Caco-2 (cell line): ENCODE measurements at regions not wholly inside any gene's neighbourhood (a gene's known extent, or its start where the extent isn't known, plus 50 kb on each side); places are given as distances from the start of the nearest gene placed in this dataset.

Source experiments
- BruUV-seq: library from RNA; stranded (reverse); fragments of 400-500 nt; replicated peaks from 2 replicates; lab custom pipeline; 2021; lab: Mats Ljungman, UMichigan
- CTCF ChIA-PET: fragments of 300-600 bp; sonication (Branson Sonifier 250); formaldehyde crosslinking; loops from one replicate; lab custom pipeline; 2022; ENCODE audit warnings: antibody characterized with exemption; lab: Charles Lee
- POLR2A ChIA-PET: fragments of 300-600 bp; sonication (Branson Sonifier 250); formaldehyde crosslinking; loops from one replicate; lab custom pipeline; 2022; ENCODE audit warnings: antibody characterized with exemption; lab: Charles Lee
- DNase-seq, 2 experiments: peaks; one replicate each; pipeline versions ENCODE4 v3.0.0 to v3.0.0-alpha.2; 2020 to 2022
- H3K27me3 ChIP-seq: replicated peaks from 2 replicates; pipeline ENCODE4 v1.6.0; 2011; ENCODE audit warnings: low read length; ENCODE audit not compliant: control insufficient read depth, insufficient read depth
- H3K36me3 ChIP-seq: 2 replicates; pipeline ENCODE4 v1.5.1; 2011; ENCODE audit warnings: low read length; ENCODE audit not compliant: control insufficient read depth, insufficient read depth
- H3K4me1 ChIP-seq: fragments of 250-450 bp; sonication (Bioruptor Pico); 2 replicates; pipeline ENCODE4 v1.5.1; 2020; ENCODE audit warnings: mild to moderate bottlenecking
- H3K4me3 ChIP-seq: 2 replicates; pipeline ENCODE4 v1.5.1; 2011; ENCODE audit warnings: low read depth, mild to moderate bottlenecking, control low read depth, low read length
- H3K9me3 ChIP-seq: fragments of 250-450 bp; sonication (Bioruptor Pico); 2 replicates; pipeline ENCODE4 v1.5.1; 2020; ENCODE audit warnings: mild to moderate bottlenecking, moderate library complexity
- H3K27ac Mint-ChIP-seq: one replicate; pipeline ENCODE4 v1.8.0; 2022; ENCODE audit warnings: mixed read lengths; ENCODE audit not compliant: unreplicated experiment
- H3K27me3 Mint-ChIP-seq: one replicate; pipeline ENCODE4 v1.8.0; 2022; ENCODE audit warnings: mixed read lengths; ENCODE audit not compliant: insufficient read depth, unreplicated experiment
- H3K36me3 Mint-ChIP-seq: one replicate; pipeline ENCODE4 v1.8.0; 2022; ENCODE audit warnings: mild to moderate bottlenecking, mixed read lengths; ENCODE audit not compliant: insufficient read depth, unreplicated experiment
- H3K4me1 Mint-ChIP-seq: one replicate; pipeline ENCODE4 v1.8.0; 2022; ENCODE audit warnings: low read depth, mixed read lengths; ENCODE audit not compliant: unreplicated experiment
- H3K4me3 Mint-ChIP-seq: one replicate; pipeline ENCODE4 v1.8.0; 2022; ENCODE audit warnings: mild to moderate bottlenecking, moderate library complexity, mixed read lengths; ENCODE audit not compliant: unreplicated experiment
- H3K9me3 Mint-ChIP-seq: one replicate; pipeline ENCODE4 v1.8.0; 2022; ENCODE audit warnings: mixed read lengths; ENCODE audit not compliant: unreplicated experiment
- intact Hi-C: fragments of 100-400 bp; cut with micrococcal nuclease; formaldehyde crosslinking; loops from one replicate; pipeline ENCODE4 v1.10.0; 2022; ENCODE audit not compliant: unreplicated experiment
- TF ChIP-seq, protein P1 (sequence below), 2 experiments: fragments of 200-600 bp in 1 of 2; IDR thresholded peaks; 1 replicate in 1 of 2; 2 replicates in 1 of 2; pipeline versions ENCODE4 v1.5.1 to v1.8.0; 2011 to 2022; ENCODE audit warnings: antibody characterized with exemption in 1 of 2, control low read depth in 1 of 2, inconsistent platforms in 1 of 2, low read depth in 1 of 2, low read length in 1 of 2, mild to moderate bottlenecking in 1 of 2, moderate library complexity in 1 of 2; ENCODE audit not compliant: insufficient read depth in 1 of 2, severe bottlenecking in 1 of 2, unreplicated experiment in 1 of 2

DNA sequence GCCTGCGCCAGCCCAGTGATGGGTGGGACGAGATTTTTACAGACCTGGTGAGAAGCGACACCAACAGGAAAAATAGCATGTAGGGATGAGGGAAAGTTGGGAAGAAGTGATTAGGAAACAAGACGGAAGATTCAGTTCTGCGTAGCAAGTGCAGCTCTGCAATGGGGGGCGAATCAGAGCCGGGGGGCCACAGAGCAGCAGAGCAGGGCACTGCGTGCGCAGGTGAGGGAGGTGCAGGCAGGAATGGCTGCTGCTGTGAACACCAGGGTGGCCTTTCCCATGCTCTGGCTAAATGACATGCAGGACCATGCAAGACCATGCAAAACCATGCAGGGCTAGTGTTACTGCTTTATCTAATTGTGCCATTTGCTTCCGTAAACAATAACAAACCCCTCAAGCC is 442.7 kb upstream of the FRG1 start:
- no peak overlapping the region for H3K4me3 Mint-ChIP-seq
- POLR2A ChIA-PET: no interaction called here
- no peaks in the 10 kb centered on the region for H3K9me3 Mint-ChIP-seq
- intact Hi-C loops: no loop called here
- no peaks in the 10 kb centered on the region for H3K36me3 Mint-ChIP-seq
- Histone ChIP-seq H3K9me3 (no peaks in the 10 kb centered on the region), H3K4me1 (no peaks in the 10 kb centered on the region), H3K27me3 (no peaks in the 10 kb centered on the region), H3K4me3 (no peak overlapping the region), H3K36me3 (no peaks in the 10 kb centered on the region)
- H3K27ac Mint-ChIP-seq: no peak overlapping the region
- DNase-seq: no peak
- TF ChIP-seq, protein P1, sequence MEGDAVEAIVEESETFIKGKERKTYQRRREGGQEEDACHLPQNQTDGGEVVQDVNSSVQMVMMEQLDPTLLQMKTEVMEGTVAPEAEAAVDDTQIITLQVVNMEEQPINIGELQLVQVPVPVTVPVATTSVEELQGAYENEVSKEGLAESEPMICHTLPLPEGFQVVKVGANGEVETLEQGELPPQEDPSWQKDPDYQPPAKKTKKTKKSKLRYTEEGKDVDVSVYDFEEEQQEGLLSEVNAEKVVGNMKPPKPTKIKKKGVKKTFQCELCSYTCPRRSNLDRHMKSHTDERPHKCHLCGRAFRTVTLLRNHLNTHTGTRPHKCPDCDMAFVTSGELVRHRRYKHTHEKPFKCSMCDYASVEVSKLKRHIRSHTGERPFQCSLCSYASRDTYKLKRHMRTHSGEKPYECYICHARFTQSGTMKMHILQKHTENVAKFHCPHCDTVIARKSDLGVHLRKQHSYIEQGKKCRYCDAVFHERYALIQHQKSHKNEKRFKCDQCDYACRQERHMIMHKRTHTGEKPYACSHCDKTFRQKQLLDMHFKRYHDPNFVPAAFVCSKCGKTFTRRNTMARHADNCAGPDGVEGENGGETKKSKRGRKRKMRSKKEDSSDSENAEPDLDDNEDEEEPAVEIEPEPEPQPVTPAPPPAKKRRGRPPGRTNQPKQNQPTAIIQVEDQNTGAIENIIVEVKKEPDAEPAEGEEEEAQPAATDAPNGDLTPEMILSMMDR (IDR thresholded peaks at IDR 0.05; ENCODE audit: insufficient read depth in 1 of 2, low read depth in 1 of 2, low read length in 1 of 2, severe bottlenecking in 1 of 2, unreplicated experiment in 1 of 2): no peak
- no TSS peak for BruUV-seq
- peaks cover 3% of the 10 kb centered on the region for H3K27me3 Mint-ChIP-seq
- no peaks in the 10 kb centered on the region for H3K4me1 Mint-ChIP-seq
- CTCF ChIA-PET: no interaction called here

DNA sequence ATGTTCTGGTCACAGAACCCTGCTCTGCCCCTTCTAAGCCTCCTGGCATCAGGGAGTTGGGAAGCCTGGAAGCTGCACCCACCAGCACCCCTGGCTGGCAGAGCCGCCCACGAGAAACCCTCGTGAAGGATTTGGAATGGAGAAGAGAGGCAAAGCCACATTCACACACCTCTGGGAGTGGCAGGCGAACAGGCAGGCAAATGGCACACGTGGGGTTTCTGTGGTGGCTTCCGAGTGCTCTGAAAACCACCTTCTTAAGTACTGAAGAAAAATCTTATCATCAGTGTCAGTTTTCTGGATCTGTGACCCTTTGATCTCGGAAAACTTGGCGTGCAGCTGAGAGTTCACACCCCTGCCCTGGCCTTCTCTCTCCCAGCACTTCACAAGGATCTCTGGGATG is 442.2 kb upstream of the FRG1 start:
- Mint-ChIP-seq H3K4me3 (no peak overlapping the region), H3K27ac (no peak overlapping the region), H3K4me1 (no peaks in the 10 kb centered on the region), H3K27me3 (peaks cover 3% of the 10 kb centered on the region), H3K9me3 (no peaks in the 10 kb centered on the region), H3K36me3 (no peaks in the 10 kb centered on the region)
- POLR2A ChIA-PET: no interaction called here
- Histone ChIP-seq H3K36me3 (no peaks in the 10 kb centered on the region), H3K4me3 (no peak overlapping the region), H3K9me3 (no peaks in the 10 kb centered on the region), H3K4me1 (no peaks in the 10 kb centered on the region), H3K27me3 (no peaks in the 10 kb centered on the region)
- TF ChIP-seq, protein P1 (IDR thresholded peaks at IDR 0.05; ENCODE audit: insufficient read depth in 1 of 2, low read depth in 1 of 2, low read length in 1 of 2, severe bottlenecking in 1 of 2, unreplicated experiment in 1 of 2): no peak
- CTCF ChIA-PET: no interaction called here
- BruUV-seq: no TSS peak
- no peak for DNase-seq
- intact Hi-C loops: no loop called here

DNA sequence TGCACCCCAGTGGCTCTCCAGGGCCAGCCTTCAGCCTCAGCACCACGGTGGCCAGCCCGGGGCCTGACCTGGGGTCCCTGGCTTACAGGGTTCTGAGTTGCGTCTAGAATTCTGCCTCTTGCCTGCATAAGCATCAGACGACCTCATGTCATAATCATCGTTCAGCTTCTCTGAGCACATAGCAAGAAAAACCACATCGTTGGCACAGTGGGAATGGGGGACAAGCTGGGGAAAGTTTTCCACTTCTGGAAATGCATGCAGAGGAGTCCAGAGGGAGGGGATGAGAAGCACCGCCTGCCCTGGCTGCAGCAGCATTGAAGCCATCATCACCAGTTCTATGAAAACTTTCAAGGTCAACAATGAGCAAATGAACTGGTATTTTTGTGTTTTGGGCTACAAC is 441.0 kb upstream of the FRG1 start:
- POLR2A ChIA-PET: no interaction called here

More for the DNA sequence above, 441.0 kb upstream of the FRG1 start:
- Mint-ChIP-seq H3K4me3 (no peak overlapping the region), H3K27ac (no peak overlapping the region), H3K27me3 (peaks cover 3% of the 10 kb centered on the region), H3K9me3 (no peaks in the 10 kb centered on the region), H3K36me3 (no peaks in the 10 kb centered on the region), H3K4me1 (no peaks in the 10 kb centered on the region)
- BruUV-seq: no TSS peak
- TF ChIP-seq, protein P1 (IDR thresholded peaks at IDR 0.05; ENCODE audit: insufficient read depth in 1 of 2, low read depth in 1 of 2, low read length in 1 of 2, severe bottlenecking in 1 of 2, unreplicated experiment in 1 of 2): no peak
- Histone ChIP-seq H3K4me1 (no peaks in the 10 kb centered on the region), H3K27me3 (no peaks in the 10 kb centered on the region), H3K36me3 (no peaks in the 10 kb centered on the region), H3K4me3 (no peak overlapping the region), H3K9me3 (no peaks in the 10 kb centered on the region)
- DNase-seq: no peak
- CTCF ChIA-PET: no interaction called here
- intact Hi-C loops: no loop called here
